Frontal cortex (tissue), 3 donors: ENCODE measurements at regions not wholly inside any gene's neighbourhood (a gene's known extent, or its start where the extent isn't known, plus 50 kb on each side); places are given as distances from the start of the nearest gene placed in this dataset.

Source experiments
- DNase-seq, 2 donors: peaks; one replicate each; pipeline ENCODE4 v3.0.0; 2012; ENCODE audit warnings: low spot score in 2 of 2
- FAIRE-seq: peaks from 2 replicates; lab custom pipeline; 2012; peaks lifted over from hg19 to GRCh38; lab: Jason Lieb, UNC
- donor health status: control.
- donor health status: control.
- donor health status: control.

- FAIRE-seq (no peak), DNase-seq (no peak)
Observed at GRCh38 chr20:24738058-24738775, 210.9 kb upstream of the CST7 start.

- no peak for DNase-seq
- no peak for FAIRE-seq
Observed at GRCh38 chr20:24738981-24739633, 210.0 kb upstream of the CST7 start.

- DNase-seq (no peak), FAIRE-seq (no peak)
Observed at GRCh38 chr20:24739746-24740145, 209.3 kb upstream of the CST7 start.

- DNase-seq (no peak), FAIRE-seq (no peak)
Observed at GRCh38 chr20:24741493-24742072, 207.5 kb upstream of the CST7 start.

- DNase-seq = no peak
- no peak for FAIRE-seq
Observed at GRCh38 chr20:24742436-24742835, 206.6 kb upstream of the CST7 start.

GRCh38 chr20:24742989-24743388, 206.1 kb upstream of the CST7 start:
- no peak for DNase-seq

GRCh38 chr20:24743641-24744040, 205.4 kb upstream of the CST7 start:
- no peak for FAIRE-seq

More at GRCh38 chr20:24742989-24743388, 206.1 kb upstream of the CST7 start:
- FAIRE-seq = no peak

GRCh38 chr20:24744747-24745146, 204.3 kb upstream of the CST7 start:
- FAIRE-seq = no peak
- no peak for DNase-seq

More at GRCh38 chr20:24743641-24744040, 205.4 kb upstream of the CST7 start:
- no peak for DNase-seq

GRCh38 chr20:24745206-24745605, 203.9 kb upstream of the CST7 start:
- no peak for FAIRE-seq
- no peak for DNase-seq

GRCh38 chr20:24745617-24746350, 203.3 kb upstream of the CST7 start:
- DNase-seq = no peak
- no peak for FAIRE-seq

GRCh38 chr20:24746351-24746685, 202.8 kb upstream of the CST7 start:
- no peak for FAIRE-seq
- DNase-seq = no peak

- no peak for DNase-seq
- no peak for FAIRE-seq
Observed at GRCh38 chr20:24747010-24747712, 201.9 kb upstream of the CST7 start.

GRCh38 chr20:24747881-24748595, 201.0 kb upstream of the CST7 start:
- DNase-seq = no peak
- no peak for FAIRE-seq

- FAIRE-seq = no peak
- no peak for DNase-seq
Observed at GRCh38 chr20:24751551-24751950, 197.5 kb upstream of the CST7 start.

GRCh38 chr20:24752612-24753011, 196.5 kb upstream of the CST7 start:
- FAIRE-seq = no peak

GRCh38 chr20:24753130-24753529, 195.9 kb upstream of the CST7 start:
- FAIRE-seq (no peak), DNase-seq (no peak)

More at GRCh38 chr20:24752612-24753011, 196.5 kb upstream of the CST7 start:
- no peak for DNase-seq

GRCh38 chr20:24754691-24755090, 194.4 kb upstream of the CST7 start:
- FAIRE-seq (no peak), DNase-seq (no peak)

GRCh38 chr20:24755411-24755922, 193.6 kb upstream of the CST7 start:
- DNase-seq (no peak), FAIRE-seq (no peak)

GRCh38 chr20:24756292-24757025, 192.6 kb upstream of the CST7 start:
- no peak for DNase-seq
- FAIRE-seq = no peak
